CD14-positive monocyte (primary cell): ENCODE measurements at regions not wholly inside any gene's neighbourhood (a gene's known extent, or its start where the extent isn't known, plus 50 kb on each side); places are given as distances from the start of the nearest gene placed in this dataset.

Experiments
- DNase-seq, 3 donors: peaks; one replicate each; pipeline ENCODE4 v3.0.0-alpha.2; 2011 to 2022
- H2AFZ ChIP-seq: 2 replicates; pipeline ENCODE4 v1.6.0; 2012; ENCODE audit warnings: mild to moderate bottlenecking, low read depth, low read length, inconsistent platforms; ENCODE audit not compliant: insufficient read depth, poor library complexity, severe bottlenecking
- H3K27ac ChIP-seq, 2 donors: 1 replicate in 1 of 2; 2 replicates in 1 of 2; pipeline ENCODE4 v1.5.1; 2012 to 2013; ENCODE audit warnings: low read length in 2 of 2, control low read depth in 1 of 2, inconsistent platforms in 1 of 2, low read depth in 1 of 2, mild to moderate bottlenecking in 1 of 2
- H3K27me3 ChIP-seq, 2 donors: one replicate each; pipeline versions ENCODE4 v1.6.0 to v1.6.1; 2011 to 2013; ENCODE audit warnings: low read length in 2 of 2; ENCODE audit not compliant: control insufficient read depth in 2 of 2, insufficient read depth in 2 of 2
- H3K36me3 ChIP-seq, 2 donors: replicated peaks in 1 of 2; 1 replicate in 1 of 2; 2 replicates in 1 of 2; pipeline versions ENCODE4 v1.5.1 to v1.6.1; 2012 to 2013; ENCODE audit warnings: low read length in 2 of 2, control low read depth in 1 of 2, inconsistent platforms in 1 of 2, mild to moderate bottlenecking in 1 of 2; ENCODE audit not compliant: insufficient read depth in 2 of 2, control insufficient read depth in 1 of 2
- H3K4me1 ChIP-seq, 2 donors: 1 replicate in 1 of 2; 2 replicates in 1 of 2; pipeline versions ENCODE4 v1.5.1 to v1.6.1; 2012 to 2013; ENCODE audit warnings: low read length in 2 of 2, control low read depth in 1 of 2, inconsistent platforms in 1 of 2, mild to moderate bottlenecking in 1 of 2, moderate library complexity in 1 of 2; ENCODE audit not compliant: insufficient read depth in 2 of 2, control insufficient read depth in 1 of 2
- H3K4me2 ChIP-seq: replicated peaks from 2 replicates; pipeline ENCODE3; 2012; ENCODE audit warnings: low read length, moderate library complexity, mild to moderate bottlenecking; ENCODE audit not compliant: poor library complexity, severe bottlenecking; ENCODE audit errors: extremely low read depth
- H3K4me3 ChIP-seq, 3 experiments: fragments of 200-600 bp in 1 of 3; sonication (generic) in 1 of 3; replicated peaks in 1 of 3; 1 replicate in 2 of 3; 2 replicates in 1 of 3; pipeline ENCODE4 v1.5.1; 2011 to 2013; ENCODE audit warnings: low read length in 3 of 3, mild to moderate bottlenecking in 3 of 3, control low read depth in 2 of 3, low read depth in 2 of 3, inconsistent platforms in 1 of 3, moderate library complexity in 1 of 3
- H3K79me2 ChIP-seq: 2 replicates; pipeline ENCODE4 v1.6.0; 2012; ENCODE audit warnings: mild to moderate bottlenecking, control low read depth, inconsistent platforms, low read length, moderate library complexity; ENCODE audit not compliant: insufficient read depth
- H3K9ac ChIP-seq: 2 replicates; pipeline ENCODE4 v1.6.0; 2017; ENCODE audit warnings: low read length, mild to moderate bottlenecking; ENCODE audit not compliant: insufficient read depth, poor library complexity, severe bottlenecking
- H3K9me3 ChIP-seq, 2 donors: replicated peaks in 1 of 2; 1 replicate in 1 of 2; 2 replicates in 1 of 2; pipeline versions ENCODE4 v1.5.1 to v1.6.1; 2012 to 2013; ENCODE audit warnings: low read length in 2 of 2, control low read depth in 1 of 2; ENCODE audit not compliant: control insufficient read depth in 1 of 2, insufficient read depth in 1 of 2
- H4K20me1 ChIP-seq: 2 replicates; pipeline ENCODE4 v1.6.0; 2012; ENCODE audit warnings: mild to moderate bottlenecking, low read length, control low read depth, moderate library complexity; ENCODE audit not compliant: insufficient read depth
- H3K27ac Mint-ChIP-seq, 7 donors: one replicate each; pipeline ENCODE4 v1.8.0; 2020; ENCODE audit warnings: mild to moderate bottlenecking in 7 of 7, mixed read lengths in 7 of 7, moderate library complexity in 6 of 7, inconsistent platforms in 2 of 7
- H3K27me3 Mint-ChIP-seq, 3 donors: one replicate each; pipeline ENCODE4 v1.8.0; 2021 to 2022; ENCODE audit warnings: low read depth in 3 of 3, mild to moderate bottlenecking in 3 of 3, mixed read lengths in 3 of 3, moderate library complexity in 3 of 3, inconsistent platforms in 1 of 3
- H3K36me3 Mint-ChIP-seq, 2 donors: one replicate each; pipeline ENCODE4 v1.8.0; 2020; ENCODE audit warnings: mixed read lengths in 2 of 2, inconsistent platforms in 1 of 2, mild to moderate bottlenecking in 1 of 2
- H3K4me1 Mint-ChIP-seq: one replicate; pipeline ENCODE4 v1.8.0; 2020; ENCODE audit warnings: mild to moderate bottlenecking, mixed read lengths
- H3K4me3 Mint-ChIP-seq, 2 donors: one replicate each; pipeline ENCODE4 v1.8.0; 2020; ENCODE audit warnings: mild to moderate bottlenecking in 2 of 2, mixed read lengths in 2 of 2, moderate library complexity in 1 of 2
- H3K9me3 Mint-ChIP-seq, 7 donors: one replicate each; pipeline ENCODE4 v1.8.0; 2020 to 2022; ENCODE audit warnings: mixed read lengths in 7 of 7, mild to moderate bottlenecking in 6 of 7, moderate library complexity in 6 of 7, inconsistent platforms in 2 of 7
- CTCF ChIP-seq: fragments of 200-600 bp; IDR thresholded peaks from one replicate; pipeline ENCODE4 v1.8.0; 2022; ENCODE audit warnings: antibody characterized with exemption, mild to moderate bottlenecking
- WGBS: methylation state at CpG from one replicate; pipeline ENCODE4 v1.1.5; 2013; ENCODE audit warnings: missing lambda C conversion rate; ENCODE audit not compliant: insufficient coverage; 5-methylcytosine and 5-hydroxymethylcytosine counted together
- intact Hi-C, 2 donors: fragments of 100-400 bp; cut with micrococcal nuclease; formaldehyde crosslinking; loops; one replicate each; pipeline versions ENCODE4 v1.15.0 to v1.15.1; 2023

GRCh38 chr3:66812741-66813140 is 185.4 kb upstream of the KBTBD8 start:
- no peaks in the 10 kb centered on the region for H3K36me3 ChIP-seq
- no peaks in the 10 kb centered on the region for H3K27me3 ChIP-seq
- H3K79me2 ChIP-seq, result no peaks in the 10 kb centered on the region
- no peak overlapping the region for H3K27ac Mint-ChIP-seq
- H3K4me1 ChIP-seq, result no peaks in the 10 kb centered on the region
- peaks cover 0 to 3% (median 0%) of the 10 kb centered on the region in 7 donors for H3K9me3 Mint-ChIP-seq
- H3K9ac ChIP-seq, result no peak overlapping the region
- intact Hi-C loops, result no loop called here
- no peak for DNase-seq
- WGBS, result 100% methylated on average over 1 of the region's 1 CpG
- peaks cover 2 to 7% (median 3%) of the 10 kb centered on the region in 3 donors for H3K27me3 Mint-ChIP-seq
- no peak overlapping the region for H3K4me3 Mint-ChIP-seq
- no peak overlapping the region for H3K4me2 ChIP-seq
- H3K36me3 Mint-ChIP-seq, result no peaks in the 10 kb centered on the region
- no peaks in the 10 kb centered on the region for H4K20me1 ChIP-seq
- no peak for TF ChIP-seq CTCF
- H3K9me3 ChIP-seq, result no peaks in the 10 kb centered on the region
- no peak overlapping the region for H3K27ac ChIP-seq
- no peaks in the 10 kb centered on the region for H3K4me1 Mint-ChIP-seq
- H2AFZ ChIP-seq, result no peak overlapping the region
- H3K4me3 ChIP-seq, result no peak overlapping the region

- no peak overlapping the region for H3K4me3 Mint-ChIP-seq
- H2AFZ ChIP-seq, result no peak overlapping the region
- no peaks in the 10 kb centered on the region for H3K4me1 ChIP-seq
- intact Hi-C loops, result loop anchor here (5.0 kb wide), 2 partner anchors 409 to 539 kb away; no protein-coding TSS in a partner anchor
- no peaks in the 10 kb centered on the region for H3K27me3 ChIP-seq
- H3K79me2 ChIP-seq, result no peaks in the 10 kb centered on the region
- no peaks in the 10 kb centered on the region for H3K9me3 Mint-ChIP-seq
- no peaks in the 10 kb centered on the region for H4K20me1 ChIP-seq
- no peak overlapping the region for H3K9ac ChIP-seq
- no peaks in the 10 kb centered on the region for H3K36me3 Mint-ChIP-seq
- WGBS, result no CpG with 5 or more reads among the region's 4 CpGs
- peaks cover 2 to 7% (median 3%) of the 10 kb centered on the region in 3 donors for H3K27me3 Mint-ChIP-seq
- H3K4me3 ChIP-seq, result no peak overlapping the region
- peak; percentile 76 for TF ChIP-seq CTCF
- no peaks in the 10 kb centered on the region for H3K4me1 Mint-ChIP-seq
- no peak overlapping the region for H3K27ac Mint-ChIP-seq
- H3K36me3 ChIP-seq, result no peaks in the 10 kb centered on the region
- H3K4me2 ChIP-seq, result no peak overlapping the region
- DNase-seq, result peak; percentile 3 to 44 (median 25)
- no peak overlapping the region for H3K27ac ChIP-seq
- H3K9me3 ChIP-seq, result no peaks in the 10 kb centered on the region
Measured at GRCh38 chr3:66816090-66816761, 181.9 kb upstream of the KBTBD8 start.
